IMR-90 (cell line): ENCODE measurements at regions not wholly inside any gene's neighbourhood (a gene's known extent, or its start where the extent isn't known, plus 50 kb on each side); places are given as distances from the start of the nearest gene placed in this dataset.

Experiments used
- ATAC-seq: fragments of 200-7000 bp; cut with Tn5 transposase; 2 replicates; pipeline ENCODE4 v1.9.1; 2020; ENCODE audit warnings: low read depth, mild to moderate bottlenecking, moderate library complexity
- BruUV-seq: library from RNA; stranded (reverse); fragments of 400-500 nt; replicated peaks from 2 replicates; lab custom pipeline; 2021; lab: Mats Ljungman, UMichigan
- CTCF ChIA-PET: fragments of 300-600 bp; formaldehyde crosslinking; extraction: SDS; loops from one replicate; lab custom pipeline; 2021; ENCODE audit warnings: antibody characterized with exemption; lab: Yijun Ruan, JAX
- POLR2A ChIA-PET: fragments of 300-600 bp; sonication (Branson Sonifier 250); formaldehyde crosslinking; loops from one replicate; lab custom pipeline; 2022; ENCODE audit warnings: antibody characterized with exemption; ENCODE audit not compliant: unreplicated experiment; lab: Charles Lee
- DNase-seq: peaks from one replicate; pipeline ENCODE4 v3.0.0; 2013
- H2AFZ ChIP-seq: replicated peaks from 2 replicates; pipeline ENCODE3; 2013; ENCODE audit warnings: low read length, mild to moderate bottlenecking; ENCODE audit not compliant: poor library complexity
- H2AK5ac ChIP-seq: 2 replicates; pipeline ENCODE4 v1.6.1; 2013; ENCODE audit warnings: low read depth, low read length, inconsistent platforms
- H2AK9ac ChIP-seq: replicated peaks from 2 replicates; pipeline ENCODE3; 2013; ENCODE audit warnings: mild to moderate bottlenecking, low read depth, low read length, moderate library complexity; ENCODE audit not compliant: poor library complexity
- H2BK120ac ChIP-seq: 2 replicates; pipeline ENCODE4 v1.6.1; 2013; ENCODE audit warnings: low read depth, low read length, inconsistent platforms
- H2BK15ac ChIP-seq: 3 replicates; pipeline ENCODE4 v1.6.1; 2013; ENCODE audit warnings: low read depth, low read length, inconsistent platforms
- H2BK20ac ChIP-seq: 2 replicates; pipeline ENCODE4 v1.6.1; 2013; ENCODE audit warnings: low read depth, mild to moderate bottlenecking, inconsistent platforms, low read length, moderate library complexity
- H2BK5ac ChIP-seq: 2 replicates; pipeline ENCODE4 v1.6.1; 2013; ENCODE audit warnings: mild to moderate bottlenecking, low read depth, low read length, inconsistent platforms; ENCODE audit not compliant: poor library complexity, severe bottlenecking
- H3K14ac ChIP-seq: replicated peaks from 2 replicates; pipeline ENCODE4 v1.6.1; 2013; ENCODE audit warnings: low read depth, low read length, inconsistent platforms
- H3K18ac ChIP-seq: 2 replicates; pipeline ENCODE4 v1.6.1; 2013; ENCODE audit warnings: low read depth, low read length, control low read depth
- H3K23ac ChIP-seq: 2 replicates; pipeline ENCODE4 v1.6.1; 2013; ENCODE audit warnings: low read depth, low read length, inconsistent platforms
- H3K27ac ChIP-seq: 2 replicates; pipeline ENCODE4 v1.5.1; 2013; ENCODE audit warnings: mild to moderate bottlenecking, control low read depth, low read length; ENCODE audit not compliant: insufficient read depth
- H3K27me3 ChIP-seq: 2 replicates; pipeline ENCODE4 v1.6.1; 2013; ENCODE audit warnings: low read length; ENCODE audit not compliant: control insufficient read depth, insufficient read depth
- H3K36me3 ChIP-seq: 2 replicates; pipeline ENCODE4 v1.6.1; 2013; ENCODE audit warnings: low read length, mixed read lengths; ENCODE audit not compliant: control insufficient read depth, insufficient read depth
- H3K4ac ChIP-seq: 2 replicates; pipeline ENCODE4 v1.6.1; 2013; ENCODE audit warnings: low read depth, low read length, inconsistent platforms
- H3K4me1 ChIP-seq: 2 replicates; pipeline ENCODE4 v1.6.1; 2013; ENCODE audit warnings: low read length, mixed read lengths; ENCODE audit not compliant: control insufficient read depth, insufficient read depth
- H3K4me2 ChIP-seq: 2 replicates; pipeline ENCODE4 v1.6.1; 2013; ENCODE audit warnings: low read depth, mild to moderate bottlenecking, control low read depth, low read length, moderate library complexity
- H3K4me3 ChIP-seq: 2 replicates; pipeline ENCODE4 v1.5.1; 2013; ENCODE audit warnings: low read depth, mild to moderate bottlenecking, control low read depth, low read length, moderate library complexity; ENCODE audit not compliant: insufficient read depth
- H3K56ac ChIP-seq: 2 replicates; pipeline ENCODE4 v1.6.1; 2013; ENCODE audit warnings: low read length, inconsistent platforms; ENCODE audit not compliant: insufficient read depth; ENCODE audit errors: extremely low read depth
- H3K79me1 ChIP-seq, 2 experiments: 2 replicates each; pipeline ENCODE4 v1.6.1; 2013; ENCODE audit warnings: low read length in 2 of 2, inconsistent platforms in 1 of 2, low read depth in 1 of 2
- H3K9ac ChIP-seq: 2 replicates; pipeline ENCODE4 v1.6.1; 2013; ENCODE audit warnings: low read depth, low read length, control low read depth
- H3K9me1 ChIP-seq: 2 replicates; pipeline ENCODE4 v1.6.1; 2013; ENCODE audit warnings: low read length, inconsistent platforms; ENCODE audit not compliant: insufficient read depth
- H3K9me3 ChIP-seq: 2 replicates; pipeline ENCODE4 v1.6.1; 2013; ENCODE audit warnings: low read length; ENCODE audit not compliant: control insufficient read depth, insufficient read depth
- H4K20me1 ChIP-seq: 2 replicates; pipeline ENCODE4 v1.6.1; 2013; ENCODE audit warnings: low read length, inconsistent platforms; ENCODE audit not compliant: insufficient read depth
- H4K5ac ChIP-seq: 2 replicates; pipeline ENCODE4 v1.6.1; 2013; ENCODE audit warnings: mild to moderate bottlenecking, low read depth, low read length, control low read depth
- H4K8ac ChIP-seq, 2 experiments: 2 replicates each; pipeline ENCODE4 v1.6.1; 2013; ENCODE audit warnings: low read depth in 2 of 2, low read length in 2 of 2, control low read depth in 1 of 2, inconsistent platforms in 1 of 2
- H4K91ac ChIP-seq: 2 replicates; pipeline ENCODE4 v1.6.1; 2013; ENCODE audit warnings: low read depth, low read length, inconsistent platforms; ENCODE audit not compliant: insufficient read depth
- BHLHE40 ChIP-seq: fragments of 150-350 bp; IDR thresholded peaks from 2 replicates; pipeline ENCODE4 v1.6.1; 2016; ENCODE audit warnings: mild to moderate bottlenecking, low read depth, low read length
- CEBPB ChIP-seq: IDR thresholded peaks from 2 replicates; pipeline ENCODE4 v1.6.1; 2012; ENCODE audit warnings: low read depth, low read length, improper control_type of control experiment
- CHD1 ChIP-seq: IDR thresholded peaks from 2 replicates; pipeline ENCODE4 v1.6.1; 2012; ENCODE audit warnings: low read depth, low read length, improper control_type of control experiment
- FOS ChIP-seq: fragments of 150-350 bp; IDR thresholded peaks from 2 replicates; pipeline ENCODE4 v1.6.1; 2016; ENCODE audit warnings: low read depth, low read length
- MAFK ChIP-seq: IDR thresholded peaks from 2 replicates; pipeline ENCODE4 v1.6.1; 2012; ENCODE audit warnings: low read depth, low read length, improper control_type of control experiment
- MAZ ChIP-seq: IDR thresholded peaks from 2 replicates; pipeline ENCODE4 v1.6.1; 2012; ENCODE audit warnings: low read depth, mild to moderate bottlenecking, low read length, improper control_type of control experiment, moderate library complexity, borderline replicate concordance
- MXI1 ChIP-seq: IDR thresholded peaks from 2 replicates; pipeline ENCODE4 v1.6.1; 2012; ENCODE audit warnings: low read depth, mild to moderate bottlenecking, low read length, moderate library complexity, borderline replicate concordance
- NFE2L2 ChIP-seq: fragments of 150-350 bp; IDR thresholded peaks from 2 replicates; pipeline ENCODE4 v1.6.1; 2016; ENCODE audit warnings: low read depth, mild to moderate bottlenecking, low read length
- POLR2A ChIP-seq: IDR thresholded peaks from 2 replicates; pipeline ENCODE4 v1.6.1; 2012; ENCODE audit warnings: mild to moderate bottlenecking, low read depth, low read length
- RAD21 ChIP-seq: IDR thresholded peaks from 2 replicates; pipeline ENCODE4 v1.6.1; 2012; ENCODE audit warnings: low read length, improper control_type of control experiment
- RFX5 ChIP-seq: IDR thresholded peaks from 2 replicates; pipeline ENCODE4 v1.8.0; 2012; ENCODE audit warnings: low read depth, mild to moderate bottlenecking, low read length, moderate library complexity
- SMC3 ChIP-seq: fragments of 150-350 bp; IDR thresholded peaks from 2 replicates; pipeline ENCODE4 v1.6.1; 2016; ENCODE audit warnings: low read depth, mild to moderate bottlenecking, antibody characterized with exemption, low read length, moderate library complexity
- USF2 ChIP-seq: fragments of 150-350 bp; IDR thresholded peaks from 2 replicates; pipeline ENCODE4 v1.6.1; 2017; ENCODE audit warnings: mild to moderate bottlenecking, antibody characterized with exemption, low read length, low read depth
- WGBS, 2 experiments: methylation state at CpG; one replicate each; pipeline versions ENCODE4 v1.1.5 to v1.1.7; 2013; ENCODE audit warnings: missing lambda C conversion rate in 2 of 2; ENCODE audit not compliant: insufficient read length in 1 of 2; ENCODE audit errors: extremely low coverage in 2 of 2; 5-methylcytosine and 5-hydroxymethylcytosine counted together
- dilution Hi-C: fragments of 300-500 bp; cut with HindIII; formaldehyde crosslinking; loops from one replicate; pipeline ENCODE4 v1.14.3; 2018; ENCODE audit warnings: low sequenced_read_pairs; ENCODE audit not compliant: unreplicated experiment
- in situ Hi-C: fragments of 300-500 bp; cut with MboI; formaldehyde crosslinking; loops from 3 replicates; pipeline ENCODE4 v1.14.3; 2019; ENCODE audit warnings: low sequenced_read_pairs, inconsistent platforms, mixed read lengths
- intact Hi-C: fragments of 100-400 bp; cut with micrococcal nuclease; formaldehyde crosslinking; loops from 2 replicates; pipeline ENCODE4 v1.10.0; 2022
- TF ChIP-seq, protein P1 (sequence below): fragments of 150-350 bp; IDR thresholded peaks from 2 replicates; pipeline ENCODE4 v1.6.1; 2016; ENCODE audit warnings: low read depth, mild to moderate bottlenecking, low read length, moderate library complexity, borderline replicate concordance
- TF ChIP-seq, protein P2 (sequence below): conservative IDR thresholded peaks from 2 replicates; pipeline ENCODE4 v1.5.1; 2012; ENCODE audit warnings: mild to moderate bottlenecking, low read depth, low read length, improper control_type of control experiment

- Histone ChIP-seq H3K23ac (no peak overlapping the region), H3K4me3 (no peak overlapping the region), H3K56ac (no peak overlapping the region), H2BK120ac (0 out of 2 replicates have a peak overlapping the region, but pooled peaks have one; percentile 7), H4K20me1 (no peaks in the 10 kb centered on the region), H3K4ac (no peak overlapping the region), H2BK20ac (no peak overlapping the region; the same call in 1 of the 2 replicates), H3K27me3 (no peaks in the 10 kb centered on the region), H4K91ac (no peak overlapping the region), H3K4me2 (no peak overlapping the region), H3K18ac (no peak overlapping the region), H4K5ac (no peak overlapping the region), H2BK15ac (no peak overlapping the region), H3K27ac (no peak overlapping the region), H2BK5ac (peak overlapping the region; percentile 64), H3K9ac (no peak overlapping the region), H3K9me1 (peaks cover 6% of the 10 kb centered on the region; the same call in 1 of the 2 replicates), H3K79me1 (peaks cover 0 to 13% of the 10 kb centered on the region in 2 experiments; a peak in 3 of 4 replicates), H2AK5ac (no peak overlapping the region), H3K14ac (no peak overlapping the region), H3K36me3 (no peaks in the 10 kb centered on the region), H3K9me3 (peaks cover 3% of the 10 kb centered on the region; the same call in 1 of the 2 replicates), H2AFZ (no peak overlapping the region), H4K8ac (no peak overlapping the region), H2AK9ac (no peak overlapping the region), H3K4me1 (peaks cover 5% of the 10 kb centered on the region; the same call in 1 of the 2 replicates)
- TF ChIP-seq MXI1 (no peak), MAFK (no peak), CEBPB (no peak), RFX5 (no peak), SMC3 (no peak), CHD1 (no peak), POLR2A (no peak), USF2 (no peak), FOS (no peak), BHLHE40 (no peak), NFE2L2 (no peak), MAZ (no peak), RAD21 (no peak)
- TF ChIP-seq, protein P1, sequence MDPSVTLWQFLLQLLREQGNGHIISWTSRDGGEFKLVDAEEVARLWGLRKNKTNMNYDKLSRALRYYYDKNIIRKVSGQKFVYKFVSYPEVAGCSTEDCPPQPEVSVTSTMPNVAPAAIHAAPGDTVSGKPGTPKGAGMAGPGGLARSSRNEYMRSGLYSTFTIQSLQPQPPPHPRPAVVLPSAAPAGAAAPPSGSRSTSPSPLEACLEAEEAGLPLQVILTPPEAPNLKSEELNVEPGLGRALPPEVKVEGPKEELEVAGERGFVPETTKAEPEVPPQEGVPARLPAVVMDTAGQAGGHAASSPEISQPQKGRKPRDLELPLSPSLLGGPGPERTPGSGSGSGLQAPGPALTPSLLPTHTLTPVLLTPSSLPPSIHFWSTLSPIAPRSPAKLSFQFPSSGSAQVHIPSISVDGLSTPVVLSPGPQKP, result no peak
- TF ChIP-seq, protein P2, sequence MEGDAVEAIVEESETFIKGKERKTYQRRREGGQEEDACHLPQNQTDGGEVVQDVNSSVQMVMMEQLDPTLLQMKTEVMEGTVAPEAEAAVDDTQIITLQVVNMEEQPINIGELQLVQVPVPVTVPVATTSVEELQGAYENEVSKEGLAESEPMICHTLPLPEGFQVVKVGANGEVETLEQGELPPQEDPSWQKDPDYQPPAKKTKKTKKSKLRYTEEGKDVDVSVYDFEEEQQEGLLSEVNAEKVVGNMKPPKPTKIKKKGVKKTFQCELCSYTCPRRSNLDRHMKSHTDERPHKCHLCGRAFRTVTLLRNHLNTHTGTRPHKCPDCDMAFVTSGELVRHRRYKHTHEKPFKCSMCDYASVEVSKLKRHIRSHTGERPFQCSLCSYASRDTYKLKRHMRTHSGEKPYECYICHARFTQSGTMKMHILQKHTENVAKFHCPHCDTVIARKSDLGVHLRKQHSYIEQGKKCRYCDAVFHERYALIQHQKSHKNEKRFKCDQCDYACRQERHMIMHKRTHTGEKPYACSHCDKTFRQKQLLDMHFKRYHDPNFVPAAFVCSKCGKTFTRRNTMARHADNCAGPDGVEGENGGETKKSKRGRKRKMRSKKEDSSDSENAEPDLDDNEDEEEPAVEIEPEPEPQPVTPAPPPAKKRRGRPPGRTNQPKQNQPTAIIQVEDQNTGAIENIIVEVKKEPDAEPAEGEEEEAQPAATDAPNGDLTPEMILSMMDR, result no peak
- ChIA-PET POLR2A (no interaction called here), CTCF (no interaction called here)
- dilution Hi-C loops, result no loop called here
- in situ Hi-C loops, result no loop called here
- BruUV-seq, result no TSS peak
- ATAC-seq, result no peak
- no CpG with 5 or more reads among the region's 2 CpGs for WGBS, 2 experiments
- intact Hi-C loops, result no loop called here
- peak; percentile 34 for DNase-seq
Observed at GRCh38 chr1:244988521-244988920, 124.2 kb upstream of the HNRNPU start.
